ENCODE measurements at regions not wholly inside any gene's neighbourhood (a gene's known extent, or its start where the extent isn't known, plus 50 kb on each side); places are given as distances from the start of the nearest gene placed in this dataset.

DNA sequence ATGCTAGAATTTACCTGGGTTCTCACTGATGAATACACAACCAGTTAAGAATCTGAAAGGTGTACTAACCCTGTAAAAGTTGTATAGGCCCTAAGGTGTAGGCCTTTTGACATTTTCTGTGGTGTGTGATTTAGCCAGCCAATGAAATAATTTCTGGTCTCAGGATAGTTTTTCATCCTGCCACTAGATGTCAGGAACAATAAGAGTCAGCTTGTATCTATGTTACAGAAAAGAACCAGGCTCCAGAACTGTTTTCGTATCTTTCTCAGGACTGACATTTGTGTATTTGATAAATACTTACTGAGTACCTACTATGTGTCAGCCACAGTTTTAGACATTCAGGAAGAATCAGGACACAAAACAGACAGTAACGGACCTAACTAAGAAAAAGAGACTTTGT, 673.6 kb upstream of the TENM3 start:
- TF ChIP-seq ZNF432 (CRISPR knock-in tag; IDR thresholded peaks at IDR 0.05; ENCODE audit: borderline replicate concordance) = no peak
- TF ChIP-seq HNF4G (IDR thresholded peaks at IDR 0.05; ENCODE audit: borderline replicate concordance, low read depth, low read length) = no peak
- no peak for TF ChIP-seq HNF4G (CRISPR knock-in tag; IDR thresholded peaks at IDR 0.05; ENCODE audit: borderline replicate concordance, low read depth)
- no peak for TF ChIP-seq MTA1 (CRISPR knock-in tag; IDR thresholded peaks at IDR 0.05; ENCODE audit: borderline replicate concordance)
- no peak for TF ChIP-seq ZNF557 (CRISPR knock-in tag; IDR thresholded peaks at IDR 0.05)
- TF ChIP-seq, protein P1, sequence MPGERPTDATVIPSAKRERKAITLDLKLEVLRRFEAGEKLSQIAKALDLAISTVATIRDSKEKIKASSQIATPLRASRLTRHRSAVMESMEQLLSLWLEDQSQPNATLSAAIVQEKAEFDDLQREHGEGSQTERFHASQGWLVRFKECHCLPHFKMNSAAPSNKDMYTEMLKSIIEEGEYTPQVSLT (CRISPR knock-in tag; IDR thresholded peaks at IDR 0.05; ENCODE audit: borderline replicate concordance, low read depth) = no peak

All from HepG2 (cell line).